Inferior parietal cortex (tissue), 1 donor: ENCODE measurements at regions not wholly inside any gene's neighbourhood (a gene's known extent, or its start where the extent isn't known, plus 50 kb on each side); places are given as distances from the start of the nearest gene placed in this dataset.

Experiments
- DNase-seq: peaks from one replicate; pipeline ENCODE4 v3.0.0-alpha.2; 2016; ENCODE audit errors: extremely low spot score

DNA sequence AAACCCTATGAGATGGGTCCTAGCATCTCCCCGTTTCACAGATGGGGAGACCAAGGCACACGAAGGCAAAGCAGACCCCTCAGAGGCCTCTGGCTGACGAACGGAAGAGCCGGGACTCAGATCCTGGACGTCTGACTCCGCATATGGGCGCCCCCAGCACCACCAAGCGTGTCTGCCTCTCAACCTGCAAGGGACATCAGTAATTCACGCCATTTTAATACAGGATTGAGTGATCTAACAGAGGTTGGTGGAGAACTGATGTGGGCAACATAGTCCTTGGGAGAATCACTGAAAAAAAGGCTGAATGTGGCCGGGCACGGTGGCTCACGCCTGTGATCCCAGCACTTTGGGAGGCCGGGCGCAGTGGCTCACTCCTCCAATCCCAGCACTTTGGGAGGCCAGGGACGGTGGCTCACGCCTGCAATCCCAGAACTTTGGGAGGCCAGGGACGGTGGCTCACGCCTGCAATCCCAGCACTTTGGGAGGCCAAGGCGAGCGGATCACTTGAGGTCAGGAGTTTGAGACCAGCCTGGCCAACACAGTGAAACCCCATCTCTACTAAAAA, 206.6 kb downstream of the DLL1 start:
- DNase-seq = no peak

DNA sequence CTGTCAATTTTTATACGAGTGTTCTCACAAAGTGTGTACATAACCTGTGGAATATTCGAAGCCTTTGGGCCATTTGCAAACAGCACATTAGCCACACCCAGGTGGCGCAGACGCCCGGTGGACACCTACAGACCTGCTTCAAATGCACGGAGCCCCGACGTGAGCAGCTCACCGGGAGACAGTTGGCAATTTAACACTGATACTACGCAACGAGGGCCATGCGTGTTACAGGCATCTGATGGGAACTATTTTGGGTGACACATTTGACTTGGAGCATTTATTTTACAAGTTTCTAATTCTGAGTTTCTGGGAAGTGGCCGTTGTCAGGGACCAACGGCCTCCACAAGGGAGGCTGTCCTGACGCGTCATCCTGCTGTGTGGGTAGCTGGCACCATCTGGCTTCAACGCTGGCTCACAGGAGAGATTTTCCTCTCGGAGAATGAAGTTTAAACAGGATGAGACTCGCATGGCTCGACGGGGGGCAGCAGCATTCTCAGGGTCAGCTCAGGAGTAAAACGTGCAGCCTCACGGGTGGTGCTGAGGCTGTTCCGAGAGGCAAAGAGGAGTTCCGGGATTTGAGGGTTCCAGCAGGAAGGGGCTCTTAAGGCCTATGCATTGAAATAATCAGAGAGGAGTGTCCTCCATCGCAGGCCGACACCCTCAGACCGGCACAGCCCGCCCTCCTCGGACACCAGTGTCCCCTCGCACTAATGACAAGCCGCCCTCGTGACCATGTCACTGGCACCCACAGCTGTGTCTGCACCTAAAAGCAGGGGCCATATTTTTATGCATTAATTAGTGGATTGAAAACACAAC, 207.4 kb downstream of the DLL1 start:
- no peak for DNase-seq

DNA sequence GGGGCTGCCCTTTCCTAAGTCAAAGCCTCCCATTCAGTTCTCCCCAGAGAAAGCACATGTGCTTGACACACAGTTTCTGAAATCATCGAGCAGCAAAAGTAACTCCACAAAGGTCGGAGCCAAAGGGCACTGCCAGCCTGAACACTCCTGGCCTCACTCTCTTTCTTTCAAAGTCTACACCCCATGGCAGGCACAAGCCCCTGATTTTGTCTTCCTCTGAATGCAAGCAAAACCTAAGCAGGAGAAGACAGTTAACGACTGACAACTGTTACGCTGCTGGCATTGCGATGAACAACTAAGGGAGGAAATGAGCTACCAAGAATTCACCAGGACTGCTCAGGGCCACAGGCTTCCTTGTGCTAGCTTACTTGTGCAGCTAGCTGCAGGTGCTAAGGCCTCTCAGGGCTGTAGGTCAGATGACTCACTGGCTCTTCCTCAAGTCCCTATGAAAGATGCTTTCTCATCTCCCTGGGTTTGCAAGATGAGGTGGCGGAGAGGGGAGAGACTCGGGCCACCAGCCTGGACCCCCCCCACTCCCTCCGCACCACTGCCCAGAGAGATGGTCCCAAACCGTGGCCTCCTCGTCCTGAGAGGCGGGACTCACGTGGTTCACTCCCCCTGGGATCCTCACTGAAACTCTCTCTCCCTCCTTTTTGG, 208.2 kb downstream of the DLL1 start:
- DNase-seq = no peak

DNA sequence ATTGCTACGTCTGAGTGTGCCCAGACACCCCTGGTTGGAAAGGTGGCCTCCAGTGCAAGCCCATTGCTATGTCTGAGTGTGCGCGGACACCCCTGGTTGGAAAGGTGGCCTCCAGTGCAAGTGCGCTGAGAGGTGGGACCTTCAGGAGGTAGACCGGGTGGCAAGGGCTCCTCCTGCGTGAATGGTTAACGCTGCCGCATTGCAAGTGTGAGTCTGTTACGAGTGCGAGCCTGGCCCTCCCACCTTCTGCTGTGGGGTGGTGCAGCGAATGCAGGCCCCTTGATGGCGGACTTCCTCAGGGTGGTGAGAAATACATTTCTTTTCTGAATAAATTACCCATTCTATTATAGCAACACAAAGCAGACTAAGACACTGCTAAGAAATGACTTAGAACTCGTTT, 208.8 kb downstream of the DLL1 start:
- no peak for DNase-seq

DNA sequence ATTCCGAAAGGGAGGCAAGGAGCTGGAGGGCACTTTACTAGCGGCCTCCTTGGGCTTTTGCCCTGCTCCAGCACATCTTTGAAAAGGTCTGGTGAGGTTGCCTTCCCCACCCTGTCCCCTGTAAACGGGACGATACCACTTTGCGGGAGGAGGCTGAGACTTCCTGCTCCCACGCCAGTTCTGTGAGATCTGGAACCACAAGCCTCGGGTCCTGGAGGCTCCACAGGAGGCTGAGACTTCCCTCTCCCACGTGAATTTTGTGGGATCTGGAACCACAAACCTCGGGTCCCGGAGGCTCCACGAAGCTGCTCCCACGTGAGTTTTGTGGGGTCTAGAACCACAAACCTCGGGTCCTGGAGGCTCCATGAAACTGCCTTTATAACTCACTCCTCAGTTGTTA, 209.3 kb downstream of the DLL1 start:
- DNase-seq = no peak

DNA sequence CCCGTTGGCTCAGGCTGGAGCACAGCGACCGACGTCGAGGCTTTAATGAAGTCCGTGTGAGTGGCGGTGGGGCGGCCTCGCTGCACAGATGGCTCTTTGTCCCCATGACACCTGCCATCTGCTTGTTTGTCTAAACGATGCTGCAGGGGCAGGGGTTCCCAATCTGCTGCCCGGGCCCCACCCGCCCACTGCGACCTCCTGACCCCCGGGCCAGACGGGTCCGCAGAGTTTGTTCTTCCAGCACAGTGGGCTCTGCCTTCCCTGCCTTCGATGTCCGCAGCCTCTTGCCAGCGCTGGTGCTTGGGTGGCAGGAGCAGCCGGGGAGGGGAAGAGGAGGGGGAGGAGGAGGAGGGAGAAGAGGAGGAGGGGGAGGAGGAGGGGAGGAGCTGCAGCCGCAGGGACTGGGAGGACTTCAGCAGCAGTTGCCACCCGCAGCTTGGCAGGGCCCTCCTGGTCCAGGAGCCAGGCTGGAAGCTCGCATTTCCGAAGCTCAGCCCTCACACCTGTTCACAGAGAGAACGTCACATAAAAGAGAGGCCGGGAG, 210.0 kb downstream of the DLL1 start:
- no peak for DNase-seq

DNA sequence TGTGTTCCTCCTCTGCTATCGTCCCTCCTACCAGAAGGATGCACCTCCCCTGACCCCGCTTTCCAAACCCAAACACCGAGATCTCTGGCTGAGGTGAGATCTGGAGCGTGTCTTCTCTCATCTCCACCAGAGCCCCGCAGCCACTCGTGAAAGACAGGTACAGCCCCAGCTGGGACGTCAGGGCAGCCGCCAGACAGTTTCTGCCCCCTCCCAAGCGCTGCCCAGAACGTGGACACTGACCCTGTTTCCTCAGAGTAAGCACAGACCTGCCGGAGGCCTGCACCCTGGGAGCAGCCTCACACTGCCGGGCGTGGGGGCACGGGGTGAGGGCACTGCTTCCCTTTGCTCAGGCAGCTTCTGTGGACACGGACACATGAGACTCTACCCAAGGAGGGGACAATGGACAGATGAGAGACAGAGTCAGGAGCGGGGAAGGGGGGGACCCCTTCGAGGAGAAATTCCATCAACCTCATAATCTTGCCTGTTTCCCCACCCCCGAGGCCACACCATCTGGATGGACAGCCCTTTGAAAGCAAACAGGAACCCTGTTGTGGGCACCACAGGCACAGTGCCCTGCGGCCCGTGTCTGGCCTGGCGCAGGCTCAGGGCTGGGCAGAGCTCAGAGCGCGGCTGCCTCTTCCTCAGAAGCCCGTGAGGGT, 210.6 kb downstream of the DLL1 start:
- no peak for DNase-seq

DNA sequence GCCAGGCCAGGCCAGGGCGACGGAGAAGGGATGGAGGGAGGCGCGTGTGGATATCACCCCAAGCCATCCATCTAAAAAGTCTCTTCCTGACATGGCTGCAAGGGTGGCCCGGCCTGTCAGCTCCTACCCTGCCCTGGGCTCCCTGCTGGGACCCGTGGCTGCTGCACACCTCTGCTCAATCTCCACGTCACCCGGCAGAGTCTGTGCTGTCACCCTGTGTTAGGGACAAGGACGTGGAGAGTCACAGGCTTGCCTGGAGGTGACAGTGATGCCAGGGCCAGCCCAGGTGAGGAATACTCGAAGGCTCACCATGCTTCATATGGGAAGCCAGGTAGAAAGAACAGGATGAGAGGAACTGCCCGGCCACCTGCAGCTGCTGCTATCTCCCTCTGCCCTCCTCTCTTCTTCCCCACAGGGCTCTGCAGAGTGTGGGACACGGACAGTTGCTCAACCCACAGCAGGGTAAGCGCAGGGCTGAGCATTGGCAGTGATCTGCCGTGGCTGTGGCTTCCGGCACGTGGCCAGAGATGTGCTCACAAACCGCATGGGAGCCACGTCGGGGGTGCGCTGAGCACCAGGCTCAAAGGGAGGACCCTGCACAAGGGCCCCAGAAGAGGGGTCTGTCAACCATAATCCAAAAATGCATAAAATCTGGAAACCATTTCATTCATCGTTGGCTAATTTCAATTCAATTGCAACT, 214.3 kb downstream of the DLL1 start:
- no peak for DNase-seq

DNA sequence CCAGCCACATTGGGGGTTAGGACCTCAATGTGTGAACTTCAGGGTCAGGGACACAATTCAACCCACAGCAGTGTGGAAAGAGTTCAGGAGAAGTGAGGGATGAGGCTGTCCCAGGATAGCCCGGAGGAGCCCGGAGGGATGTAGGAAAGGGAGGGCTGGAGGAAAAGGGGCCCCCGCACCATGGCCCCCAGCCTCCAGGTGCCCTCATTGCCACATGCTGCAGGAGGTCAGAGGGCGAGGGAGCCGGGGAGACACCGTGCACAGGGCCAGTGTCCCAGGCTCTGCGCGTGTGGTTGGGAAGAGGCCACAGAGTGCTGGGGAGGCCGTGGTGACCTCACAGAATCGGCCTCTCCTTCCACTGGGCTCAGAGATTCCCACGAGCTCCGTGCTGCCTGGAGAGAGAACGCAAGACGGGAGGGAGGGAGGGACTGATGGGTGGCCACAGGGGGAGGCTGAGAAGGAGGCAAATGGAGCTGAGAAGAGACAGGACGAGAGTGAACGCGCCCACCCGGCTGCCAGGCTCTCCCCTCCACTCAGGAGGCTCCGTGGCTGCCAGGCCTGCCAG, 215.1 kb downstream of the DLL1 start:
- no peak for DNase-seq

DNA sequence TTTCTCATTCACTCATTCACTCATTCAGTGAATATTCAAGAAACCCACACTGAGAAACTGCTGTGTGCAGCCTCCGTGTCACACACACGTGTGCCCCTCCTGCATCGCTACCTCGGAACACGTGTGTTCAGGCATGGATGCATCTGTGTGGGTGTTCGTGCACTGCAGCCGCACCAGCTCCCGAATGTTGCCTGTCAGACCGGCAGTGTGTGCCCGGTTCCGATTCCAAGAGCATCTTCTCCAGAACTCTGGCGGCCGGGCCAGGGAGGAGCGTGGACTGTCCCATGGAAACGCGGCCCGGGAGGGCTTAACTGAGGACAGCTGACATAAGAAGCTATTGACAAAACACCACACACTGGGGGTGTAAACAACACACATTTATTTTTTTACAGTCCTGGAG, 216.0 kb downstream of the DLL1 start:
- DNase-seq = no peak

DNA sequence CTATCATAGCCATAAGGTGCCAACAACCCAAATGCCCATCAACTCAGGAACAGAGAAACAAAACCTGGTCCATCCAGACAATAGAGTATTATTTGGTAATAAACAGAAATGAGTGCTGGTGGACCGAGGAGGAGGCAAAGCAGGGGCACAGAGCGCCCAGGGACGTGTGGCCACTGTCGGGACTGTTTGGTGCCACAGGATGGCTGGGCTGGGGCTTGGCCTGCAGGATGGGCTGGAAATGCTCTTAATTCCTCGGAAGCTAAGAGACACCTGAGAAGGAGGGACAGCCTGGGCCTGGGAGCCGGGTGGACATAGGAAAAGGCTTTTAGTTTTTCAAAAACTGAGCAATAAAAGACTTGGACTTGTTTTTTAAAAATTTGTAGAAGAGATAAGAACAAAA, 216.4 kb downstream of the DLL1 start:
- DNase-seq = no peak

DNA sequence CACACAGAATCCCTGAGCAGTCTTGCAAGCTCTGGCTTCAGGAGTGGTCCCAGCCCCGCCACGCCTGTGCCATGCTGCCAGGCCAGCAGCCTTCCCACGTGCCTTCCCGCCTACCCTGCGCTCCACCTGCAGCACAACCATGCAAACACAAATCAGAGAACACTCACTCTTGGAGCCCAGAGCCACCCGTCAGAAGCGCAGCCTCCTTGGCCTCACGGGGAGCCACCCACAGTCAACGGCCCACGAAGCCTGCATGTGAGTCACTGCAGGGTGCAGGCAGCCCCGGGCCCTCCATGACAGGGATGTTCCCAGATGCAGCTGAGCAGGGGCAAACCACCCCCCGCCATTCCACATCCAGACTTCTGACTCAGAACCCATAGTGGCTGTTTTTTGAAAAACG, 217.0 kb downstream of the DLL1 start:
- no peak for DNase-seq

DNA sequence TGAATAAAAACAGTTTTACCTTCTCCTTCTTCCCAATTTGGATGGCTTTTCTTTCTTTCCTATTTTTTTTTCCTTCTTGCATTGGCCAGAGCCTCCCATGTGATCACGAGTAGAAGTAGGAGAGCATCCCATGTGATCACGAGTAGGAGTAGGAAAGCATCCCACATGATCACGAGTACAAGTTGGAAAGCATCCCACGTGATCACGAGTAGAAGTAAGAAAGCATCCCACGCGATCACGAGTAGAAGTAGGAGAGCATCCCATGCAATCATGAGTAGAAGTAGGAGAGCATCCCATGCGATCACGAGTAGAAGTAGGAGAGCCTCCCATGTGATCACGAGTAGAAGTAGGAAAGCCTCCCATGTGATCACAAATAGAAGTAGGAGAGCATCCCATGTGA, 218.6 kb downstream of the DLL1 start:
- DNase-seq = no peak

DNA sequence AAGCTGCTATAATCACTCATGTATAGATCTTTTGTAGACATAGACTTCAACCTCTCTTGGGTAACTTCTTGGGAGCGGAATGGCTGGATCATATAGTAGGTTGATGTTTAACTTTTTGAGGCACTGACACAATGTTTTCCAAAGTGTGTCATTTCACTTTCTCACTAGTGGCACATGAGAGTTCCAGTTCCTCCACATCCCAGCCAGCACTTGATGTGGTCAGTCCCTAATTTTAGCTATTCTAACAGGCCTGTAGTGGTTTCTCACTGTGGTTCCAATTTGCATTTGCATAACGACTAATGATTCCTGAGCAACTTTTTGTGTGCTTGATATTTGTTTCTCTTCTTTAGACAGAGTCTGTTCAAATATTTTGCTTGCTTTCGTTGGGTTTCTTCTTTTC, 221.3 kb downstream of the DLL1 start:
- DNase-seq = no peak

DNA sequence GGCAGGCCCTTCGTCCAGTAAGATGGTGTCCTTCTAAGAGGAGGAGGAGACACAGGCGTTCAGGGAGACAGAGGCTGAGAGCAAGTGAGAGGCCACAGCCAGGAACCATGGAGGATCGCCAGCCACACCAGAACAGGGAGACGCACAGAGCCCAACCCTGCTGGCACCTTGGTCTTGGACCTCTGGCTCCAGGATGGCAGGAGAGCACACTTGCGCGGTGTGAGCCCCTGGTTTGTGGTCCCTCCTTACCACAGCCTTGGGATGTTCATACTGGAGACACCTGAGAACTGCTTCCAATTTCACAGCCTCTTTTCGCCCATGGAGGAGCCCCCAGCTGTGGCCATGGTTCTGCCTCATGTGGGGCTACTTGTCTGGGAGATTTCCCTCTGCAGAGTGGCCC, 222.4 kb downstream of the DLL1 start:
- no peak for DNase-seq

DNA sequence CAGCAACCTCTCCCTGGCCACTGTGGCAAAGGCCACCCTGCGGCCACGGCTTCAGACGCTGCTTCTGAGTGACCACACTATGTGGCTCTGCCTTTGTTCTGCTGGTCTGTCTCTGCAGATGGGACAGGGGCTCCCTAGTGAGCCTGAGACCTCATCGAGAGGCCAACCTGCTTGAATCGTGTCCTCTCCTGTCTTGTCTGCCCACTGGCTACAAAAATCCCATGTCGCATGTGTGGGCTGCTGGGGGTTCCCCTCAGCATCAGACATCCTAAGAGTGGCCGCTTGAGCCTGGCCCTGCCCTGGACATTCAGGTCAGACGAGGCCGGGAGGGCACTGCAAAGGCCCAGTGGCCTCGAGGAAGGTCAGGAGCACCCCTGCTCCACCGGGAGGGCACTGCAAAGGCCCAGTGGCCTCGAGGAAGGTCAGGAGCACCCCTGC, 222.9 kb downstream of the DLL1 start:
- no peak for DNase-seq

DNA sequence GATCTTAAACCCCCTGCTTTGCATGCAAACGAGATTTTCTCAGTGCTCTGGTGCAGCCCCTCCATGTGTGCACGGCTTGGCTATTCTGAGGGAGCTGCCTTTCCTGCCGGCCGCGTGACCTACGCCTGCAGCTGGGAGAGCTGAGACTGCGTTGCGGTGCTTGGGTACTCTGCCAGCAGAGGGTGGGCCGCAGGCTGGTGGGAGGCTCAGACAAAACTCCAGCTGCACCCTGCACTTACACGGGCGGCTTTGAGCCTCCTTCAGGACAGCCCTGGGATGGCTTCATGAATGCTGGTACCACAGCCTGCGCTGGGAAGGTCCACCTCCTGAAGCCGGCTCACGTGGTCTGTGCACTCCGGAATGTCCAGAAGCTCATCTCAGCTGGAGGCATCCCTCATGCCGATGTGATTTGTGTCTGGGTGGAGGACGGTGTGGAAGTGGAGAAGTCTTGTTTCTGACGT, 223.7 kb downstream of the DLL1 start:
- DNase-seq = no peak

DNA sequence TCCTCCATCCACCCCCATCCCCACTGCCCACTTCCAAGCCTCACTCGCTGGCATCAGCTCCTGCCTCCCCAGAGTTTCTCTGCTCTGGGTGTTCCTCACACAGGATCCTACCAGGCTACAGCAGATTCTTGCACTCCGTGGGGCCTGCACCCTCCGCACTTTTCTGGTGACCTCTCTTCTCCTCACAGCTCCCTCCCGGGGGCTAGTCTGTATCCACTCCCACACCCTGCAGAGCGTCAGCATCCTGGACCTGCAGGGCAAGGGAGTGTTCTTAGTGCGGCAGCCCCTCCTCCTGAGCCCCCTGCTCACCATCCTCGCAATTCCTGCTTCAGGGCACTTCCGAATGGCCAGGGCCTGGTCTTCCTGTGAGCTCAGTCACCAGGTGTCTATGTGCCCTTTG, 224.2 kb downstream of the DLL1 start:
- DNase-seq = no peak

DNA sequence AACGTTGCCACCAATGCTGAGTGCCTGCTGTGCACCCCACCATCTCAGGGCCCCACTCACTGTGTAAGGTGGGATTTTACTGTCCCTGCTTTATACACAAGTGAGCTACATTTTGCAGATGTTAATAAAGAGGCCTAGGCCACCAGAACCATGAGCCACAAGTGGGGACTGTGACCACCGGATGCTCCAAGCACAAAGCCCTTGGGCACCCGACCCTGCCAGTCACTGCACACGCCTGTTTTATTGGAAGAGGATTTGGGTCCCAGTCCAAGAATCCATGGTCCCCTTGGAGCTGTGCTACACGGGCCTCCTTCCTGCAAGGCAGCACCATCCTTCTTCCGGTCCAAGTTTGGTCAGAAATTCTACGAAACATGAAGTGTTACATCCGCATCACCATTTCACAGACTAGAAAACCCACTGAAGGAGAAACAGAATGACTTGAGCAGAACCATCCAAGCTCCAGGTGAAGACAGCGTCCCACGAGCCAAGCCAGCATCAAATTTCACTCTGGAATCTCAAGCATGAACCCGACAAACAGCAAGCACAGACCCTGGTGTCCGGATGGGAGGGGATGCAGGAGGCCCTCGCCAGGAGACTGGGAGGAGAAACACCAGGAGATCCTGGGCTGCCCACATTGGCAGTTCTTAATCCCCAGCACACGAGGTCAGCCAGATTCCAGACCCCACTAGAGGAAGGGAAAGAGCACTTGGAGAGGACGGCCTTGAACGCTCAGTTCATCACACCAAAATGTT, 226.9 kb downstream of the DLL1 start:
- no peak for DNase-seq

DNA sequence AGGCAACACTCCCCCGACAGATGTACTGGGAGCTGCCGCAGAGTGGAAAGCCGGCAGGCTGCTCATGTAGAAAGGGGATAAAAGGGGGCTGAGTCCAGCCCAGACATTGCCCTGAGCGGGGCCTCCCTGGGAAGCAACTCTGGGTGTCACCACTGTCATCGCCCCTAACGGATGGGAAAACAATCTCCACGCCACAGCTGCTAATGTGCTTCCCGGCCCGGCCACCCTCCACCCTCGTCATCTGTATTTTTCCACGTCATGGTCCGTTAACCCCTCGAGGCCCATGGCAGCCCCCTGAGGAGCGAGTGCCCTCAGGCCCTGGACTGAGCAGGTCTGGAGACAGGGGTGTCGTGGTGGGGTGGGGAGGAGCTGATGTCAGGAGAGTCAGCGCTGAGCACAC, 227.4 kb downstream of the DLL1 start:
- DNase-seq = no peak

DNA sequence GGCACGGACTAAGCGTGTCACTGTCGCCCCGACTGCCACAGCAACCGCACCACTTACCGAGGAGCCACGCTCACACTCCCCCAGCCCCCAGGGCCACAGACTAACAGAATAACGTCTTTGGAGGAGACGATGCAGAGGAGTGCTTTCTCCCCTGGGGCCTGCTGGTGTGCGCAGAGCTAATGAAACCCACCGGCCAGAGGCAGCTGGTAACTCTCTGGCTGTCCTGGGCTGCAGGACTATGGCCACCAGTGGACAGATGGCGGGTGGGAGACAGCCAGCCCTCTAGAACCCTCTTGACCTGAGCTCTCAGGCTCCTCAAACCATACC, 228.0 kb downstream of the DLL1 start:
- no peak for DNase-seq
